ENCODE measurements at regions not wholly inside any gene's neighbourhood (a gene's known extent, or its start where the extent isn't known, plus 50 kb on each side); places are given as distances from the start of the nearest gene placed in this dataset. TPM values are rescaled to one million over a fixed set of nuclear protein-coding genes. Genes with fewer than 3 reads are reported as not detected.

DNA sequence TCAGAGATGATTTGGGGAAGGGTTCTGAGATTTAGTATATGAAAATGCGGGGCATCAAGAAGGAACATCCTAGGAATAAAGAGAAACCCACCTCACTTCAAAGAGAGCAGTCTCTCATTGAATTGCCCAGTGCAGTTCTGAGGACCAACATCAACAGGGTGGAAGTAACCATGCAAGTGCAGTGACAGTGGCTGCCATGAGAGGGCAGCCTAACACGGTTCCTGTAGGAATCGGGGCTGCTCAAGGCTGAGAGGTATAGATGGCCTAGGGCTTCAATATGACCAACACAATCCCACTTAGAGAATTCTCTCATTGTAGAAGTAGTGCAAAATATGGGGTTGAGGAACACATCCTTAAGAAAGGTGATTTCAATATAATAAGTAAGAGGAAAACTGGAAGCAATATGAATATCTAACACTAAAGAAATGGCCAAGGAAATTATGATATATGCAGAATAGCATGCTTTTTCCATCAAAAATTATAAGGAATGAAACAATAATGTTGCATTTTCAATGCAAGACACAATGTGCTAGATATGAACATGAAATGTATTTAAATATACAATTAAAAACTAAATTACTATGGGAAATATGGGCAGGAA is 51.1 kb upstream of the ARRDC4 start:
- intact Hi-C loops (cut with DNase I), result loop anchor here in 2 of 4 donors (5.0 to 10.0 kb wide), 3 partner anchors 265 to 385 kb away; no protein-coding TSS in a partner anchor
- TF ChIP-seq POLR2A (IDR thresholded peaks at IDR 0.05), result no peak
- TF ChIP-seq, protein P1, sequence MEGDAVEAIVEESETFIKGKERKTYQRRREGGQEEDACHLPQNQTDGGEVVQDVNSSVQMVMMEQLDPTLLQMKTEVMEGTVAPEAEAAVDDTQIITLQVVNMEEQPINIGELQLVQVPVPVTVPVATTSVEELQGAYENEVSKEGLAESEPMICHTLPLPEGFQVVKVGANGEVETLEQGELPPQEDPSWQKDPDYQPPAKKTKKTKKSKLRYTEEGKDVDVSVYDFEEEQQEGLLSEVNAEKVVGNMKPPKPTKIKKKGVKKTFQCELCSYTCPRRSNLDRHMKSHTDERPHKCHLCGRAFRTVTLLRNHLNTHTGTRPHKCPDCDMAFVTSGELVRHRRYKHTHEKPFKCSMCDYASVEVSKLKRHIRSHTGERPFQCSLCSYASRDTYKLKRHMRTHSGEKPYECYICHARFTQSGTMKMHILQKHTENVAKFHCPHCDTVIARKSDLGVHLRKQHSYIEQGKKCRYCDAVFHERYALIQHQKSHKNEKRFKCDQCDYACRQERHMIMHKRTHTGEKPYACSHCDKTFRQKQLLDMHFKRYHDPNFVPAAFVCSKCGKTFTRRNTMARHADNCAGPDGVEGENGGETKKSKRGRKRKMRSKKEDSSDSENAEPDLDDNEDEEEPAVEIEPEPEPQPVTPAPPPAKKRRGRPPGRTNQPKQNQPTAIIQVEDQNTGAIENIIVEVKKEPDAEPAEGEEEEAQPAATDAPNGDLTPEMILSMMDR (IDR thresholded peaks at IDR 0.05), result peak in 2 of 3 donors; percentile 32 to 41
- TF ChIP-seq EP300 (IDR thresholded peaks at IDR 0.05), result no peak
- H3K9me3 ChIP-seq, result no peaks in the 10 kb centered on the region
- 4 to 10% (median 5%) methylated on average over 3 of the region's 3 CpGs for WGBS, 3 donors
- no peak overlapping the region for H3K27ac ChIP-seq
- peak; percentile 12 to 59 (median 32) for DNase-seq
- no peaks in the 10 kb centered on the region for H3K36me3 ChIP-seq
- H3K27me3 ChIP-seq, result no peaks in the 10 kb centered on the region
- H3K4me1 ChIP-seq (ENCODE audit: insufficient read depth), result no peaks in the 10 kb centered on the region
- H3K4me3 ChIP-seq, result no peak overlapping the region

Small RNAs in the stretch of these regions (small RNA-seq; reads per million reads assigned to genes)
- gene AC110588.1, result not detected
- not detected for gene RF00017
- not detected for gene RNA5SP401

Data from ovary (tissue), 7 donors.